PC-9 (cell line): ENCODE measurements at regions not wholly inside any gene's neighbourhood (a gene's known extent, or its start where the extent isn't known, plus 50 kb on each side); places are given as distances from the start of the nearest gene placed in this dataset.

ENCODE experiments used
- BruUV-seq: library from RNA; stranded (reverse); fragments of 400-500 nt; replicated peaks from 2 replicates; lab custom pipeline; 2021; lab: Mats Ljungman, UMichigan
- CTCF ChIA-PET: fragments of 300-600 bp; sonication (Branson Sonifier 250); formaldehyde crosslinking; loops from one replicate; lab custom pipeline; 2022; ENCODE audit warnings: antibody characterized with exemption; lab: Charles Lee
- POLR2A ChIA-PET: fragments of 300-600 bp; sonication (Branson Sonifier 250); formaldehyde crosslinking; loops from one replicate; lab custom pipeline; 2022; ENCODE audit warnings: antibody characterized with exemption; ENCODE audit not compliant: unreplicated experiment; lab: Charles Lee
- DNase-seq, 2 experiments: peaks; one replicate each; pipeline versions ENCODE4 v3.0.0 to v3.0.0-alpha.2; 2015 to 2022; ENCODE audit warnings: mixed read lengths in 1 of 2
- H2AFZ ChIP-seq: fragments of 200-600 bp; sonication (generic); 2 replicates; pipeline ENCODE4 v1.8.1; 2017; ENCODE audit warnings: antibody characterized with exemption
- H3F3A ChIP-seq: fragments of 200-600 bp; sonication (generic); 2 replicates; pipeline ENCODE4 v1.8.1; 2017; ENCODE audit warnings: antibody characterized with exemption, mild to moderate bottlenecking, low read depth; ENCODE audit not compliant: insufficient read depth
- H3K27ac ChIP-seq: fragments of 200-600 bp; sonication (generic); 2 replicates; pipeline ENCODE4 v1.6.1; 2016; ENCODE audit warnings: mixed run types
- H3K27me3 ChIP-seq: fragments of 200-600 bp; sonication (generic); 2 replicates; pipeline ENCODE4 v1.6.1; 2016; ENCODE audit warnings: low read depth, mixed run types; ENCODE audit not compliant: insufficient read depth
- H3K36me3 ChIP-seq: fragments of 200-600 bp; sonication (generic); 2 replicates; pipeline ENCODE4 v1.6.1; 2016; ENCODE audit warnings: low read depth, mixed run types
- H3K4me1 ChIP-seq: fragments of 200-600 bp; sonication (generic); replicated peaks from 2 replicates; pipeline ENCODE4 v1.6.1; 2016; ENCODE audit warnings: mixed run types; ENCODE audit not compliant: insufficient read depth
- H3K4me2 ChIP-seq: fragments of 200-600 bp; sonication (generic); 2 replicates; pipeline ENCODE4 v1.6.1; 2017; ENCODE audit warnings: mixed run types
- H3K4me3 ChIP-seq: fragments of 200-600 bp; sonication (generic); 2 replicates; pipeline ENCODE4 v1.6.1; 2016; ENCODE audit warnings: mixed run types
- H3K79me2 ChIP-seq: fragments of 200-600 bp; sonication (generic); 2 replicates; pipeline ENCODE4 v1.6.1; 2017; ENCODE audit warnings: low read depth, mixed run types
- H3K9me2 ChIP-seq: fragments of 200-600 bp; sonication (generic); 2 replicates; pipeline ENCODE4 v1.8.1; 2017; ENCODE audit warnings: mild to moderate bottlenecking; ENCODE audit not compliant: insufficient read depth
- H3K9me3 ChIP-seq: fragments of 200-600 bp; sonication (generic); 2 replicates; pipeline ENCODE4 v1.8.1; 2016; ENCODE audit warnings: low read depth; ENCODE audit not compliant: insufficient read depth
- H4K20me1 ChIP-seq: fragments of 200-600 bp; sonication (generic); 2 replicates; pipeline ENCODE4 v1.8.1; 2017; ENCODE audit not compliant: insufficient read depth
- EZH2 ChIP-seq: fragments of 200-600 bp; sonication (generic); IDR thresholded peaks from 2 replicates; pipeline ENCODE4 v1.8.0; 2017; ENCODE audit warnings: antibody characterized with exemption, low read depth
- intact Hi-C: fragments of 100-400 bp; cut with micrococcal nuclease; formaldehyde crosslinking; loops from one replicate; pipeline ENCODE4 v1.10.0; 2022; ENCODE audit not compliant: unreplicated experiment
- TF ChIP-seq, protein P1 (sequence below): fragments of 200-600 bp; sonication (generic); conservative IDR thresholded peaks from 2 replicates; pipeline ENCODE4 v1.6.1; 2017; ENCODE audit warnings: mixed run types, antibody characterized with exemption, mild to moderate bottlenecking, moderate library complexity

DNA sequence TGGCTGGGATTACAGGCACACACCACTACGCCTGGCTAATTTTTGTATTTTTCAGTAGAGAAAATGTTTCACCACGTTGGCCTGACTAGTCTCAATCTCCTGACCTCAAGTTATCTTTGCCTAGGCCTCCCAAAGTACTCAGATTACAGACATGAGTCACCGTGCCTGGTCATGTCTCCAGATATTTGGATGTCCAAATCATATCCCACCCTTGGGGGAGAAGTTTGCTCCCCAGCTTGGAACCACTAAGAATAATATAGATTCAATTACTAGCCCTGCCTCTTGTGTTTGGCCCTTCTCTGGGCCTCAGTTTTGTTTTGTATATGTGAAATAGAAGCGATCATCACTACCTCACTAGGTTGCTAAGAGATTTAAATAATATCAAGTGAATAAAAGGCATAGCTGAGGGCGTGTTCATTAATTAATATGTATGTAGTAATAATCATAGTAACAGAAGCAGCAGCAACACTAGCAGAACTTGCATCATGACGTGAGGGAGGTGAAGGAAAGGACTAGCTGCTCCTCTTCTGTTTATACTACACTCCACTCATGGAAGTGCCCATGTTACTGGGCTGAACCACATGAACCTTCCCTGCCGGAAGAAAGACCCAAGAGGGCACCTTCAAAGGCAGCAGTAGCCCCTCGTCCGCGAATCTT lies 253.6 kb upstream of the XYLT1 start:
- no peaks in the 10 kb centered on the region for H3K36me3 ChIP-seq
- no peaks in the 10 kb centered on the region for H3F3A ChIP-seq
- no peaks in the 10 kb centered on the region for H3K27me3 ChIP-seq
- no peaks in the 10 kb centered on the region for H3K9me2 ChIP-seq
- POLR2A ChIA-PET, result no interaction called here
- CTCF ChIA-PET, result no interaction called here
- BruUV-seq, result no TSS peak
- no peak for TF ChIP-seq EZH2
- TF ChIP-seq, protein P1, sequence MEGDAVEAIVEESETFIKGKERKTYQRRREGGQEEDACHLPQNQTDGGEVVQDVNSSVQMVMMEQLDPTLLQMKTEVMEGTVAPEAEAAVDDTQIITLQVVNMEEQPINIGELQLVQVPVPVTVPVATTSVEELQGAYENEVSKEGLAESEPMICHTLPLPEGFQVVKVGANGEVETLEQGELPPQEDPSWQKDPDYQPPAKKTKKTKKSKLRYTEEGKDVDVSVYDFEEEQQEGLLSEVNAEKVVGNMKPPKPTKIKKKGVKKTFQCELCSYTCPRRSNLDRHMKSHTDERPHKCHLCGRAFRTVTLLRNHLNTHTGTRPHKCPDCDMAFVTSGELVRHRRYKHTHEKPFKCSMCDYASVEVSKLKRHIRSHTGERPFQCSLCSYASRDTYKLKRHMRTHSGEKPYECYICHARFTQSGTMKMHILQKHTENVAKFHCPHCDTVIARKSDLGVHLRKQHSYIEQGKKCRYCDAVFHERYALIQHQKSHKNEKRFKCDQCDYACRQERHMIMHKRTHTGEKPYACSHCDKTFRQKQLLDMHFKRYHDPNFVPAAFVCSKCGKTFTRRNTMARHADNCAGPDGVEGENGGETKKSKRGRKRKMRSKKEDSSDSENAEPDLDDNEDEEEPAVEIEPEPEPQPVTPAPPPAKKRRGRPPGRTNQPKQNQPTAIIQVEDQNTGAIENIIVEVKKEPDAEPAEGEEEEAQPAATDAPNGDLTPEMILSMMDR, result no peak
- DNase-seq, result no peak
- H3K27ac ChIP-seq, result no peak overlapping the region
- H3K9me3 ChIP-seq, result no peaks in the 10 kb centered on the region
- H3K4me2 ChIP-seq, result no peak overlapping the region
- H3K79me2 ChIP-seq, result no peaks in the 10 kb centered on the region
- intact Hi-C loops, result no loop called here
- no peaks in the 10 kb centered on the region for H3K4me1 ChIP-seq
- H4K20me1 ChIP-seq, result no peaks in the 10 kb centered on the region
- no peak overlapping the region for H2AFZ ChIP-seq
- no peak overlapping the region for H3K4me3 ChIP-seq

DNA sequence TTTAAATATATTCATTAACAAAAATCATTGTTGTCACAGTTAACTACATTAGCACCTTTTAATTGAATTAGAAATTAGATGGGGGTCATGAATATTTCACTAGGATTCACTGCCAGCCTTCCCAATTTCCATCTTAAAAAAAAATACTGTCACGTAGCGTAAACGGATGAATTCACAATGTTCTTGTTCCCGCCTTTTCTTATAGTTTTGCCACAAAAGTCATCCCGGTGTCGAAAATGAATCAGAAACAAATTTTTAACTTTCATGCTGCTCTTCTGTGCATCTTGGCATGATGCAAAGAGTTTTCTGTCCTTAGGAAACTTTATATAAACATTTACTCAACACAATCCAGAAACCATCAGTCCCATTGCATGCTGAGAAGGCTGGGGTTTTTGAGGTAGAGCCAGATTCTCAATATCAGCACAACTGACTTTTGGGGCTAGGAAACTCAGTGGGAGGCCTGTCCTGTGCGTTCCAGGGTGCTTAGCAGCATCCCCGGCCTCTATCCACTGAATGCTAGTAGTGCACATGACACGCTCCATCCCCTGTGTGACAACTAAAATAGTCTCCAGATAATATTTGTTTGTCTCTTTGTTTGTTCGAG lies 252.9 kb upstream of the XYLT1 start:
- Histone ChIP-seq H3K79me2 (no peaks in the 10 kb centered on the region), H3K4me2 (no peak overlapping the region)
- CTCF ChIA-PET, result no interaction called here

DNA sequence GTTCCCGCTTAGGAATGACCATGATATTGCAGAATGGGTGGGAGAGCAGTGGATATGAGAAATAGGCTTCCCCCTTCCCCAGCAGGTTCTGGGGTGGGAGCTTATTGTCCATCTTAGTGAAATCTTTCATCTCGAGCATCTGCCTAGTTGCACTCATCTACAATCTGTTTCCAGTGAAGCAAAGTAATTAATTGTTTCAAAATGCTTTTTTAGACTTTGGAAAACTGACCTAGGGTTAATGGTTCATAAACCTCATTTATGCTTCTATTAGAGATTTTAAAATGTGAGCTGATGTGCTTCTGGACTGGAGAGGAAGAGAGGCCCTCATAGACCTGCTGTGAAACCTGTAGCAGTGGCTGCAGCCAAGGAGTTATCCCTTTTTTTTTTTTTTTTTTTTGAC lies 247.7 kb upstream of the XYLT1 start:
- DNase-seq, result no peak
- TF ChIP-seq EZH2, result no peak
- TF ChIP-seq, protein P1, result no peak

More for the DNA sequence above, 252.9 kb upstream of the XYLT1 start:
- no peaks in the 10 kb centered on the region for H3K36me3 ChIP-seq
- no peaks in the 10 kb centered on the region for H3K9me3 ChIP-seq
- no peaks in the 10 kb centered on the region for H4K20me1 ChIP-seq
- no peaks in the 10 kb centered on the region for H3K4me1 ChIP-seq
- no peaks in the 10 kb centered on the region for H3K9me2 ChIP-seq
- H3K27me3 ChIP-seq, result peaks cover 4% of the 10 kb centered on the region; the same call in 1 of the 2 replicates
- DNase-seq, result no peak
- H3K4me3 ChIP-seq, result no peak overlapping the region
- no peaks in the 10 kb centered on the region for H3F3A ChIP-seq
- no TSS peak for BruUV-seq
- no peak overlapping the region for H3K27ac ChIP-seq
- H2AFZ ChIP-seq, result no peak overlapping the region
- TF ChIP-seq, protein P1, result no peak
- TF ChIP-seq EZH2, result no peak
- intact Hi-C loops, result no loop called here
- POLR2A ChIA-PET, result no interaction called here

More for the DNA sequence above, 247.7 kb upstream of the XYLT1 start:
- H3K4me1 ChIP-seq, result no peaks in the 10 kb centered on the region
- ChIA-PET CTCF (no interaction called here), POLR2A (no interaction called here)
- no peak overlapping the region for H3K27ac ChIP-seq
- no peak overlapping the region for H3K4me3 ChIP-seq
- H4K20me1 ChIP-seq, result no peaks in the 10 kb centered on the region
- H3K36me3 ChIP-seq, result no peaks in the 10 kb centered on the region
- no peaks in the 10 kb centered on the region for H3K9me2 ChIP-seq
- H3K79me2 ChIP-seq, result no peaks in the 10 kb centered on the region
- peaks cover 4% of the 10 kb centered on the region; the same call in 1 of the 2 replicates for H3K27me3 ChIP-seq
- intact Hi-C loops, result no loop called here
- H3K4me2 ChIP-seq, result no peak overlapping the region
- no TSS peak for BruUV-seq
- H3K9me3 ChIP-seq, result no peaks in the 10 kb centered on the region
- H3F3A ChIP-seq, result no peaks in the 10 kb centered on the region
- no peak overlapping the region for H2AFZ ChIP-seq
